Right lung (tissue), 2 donors: ENCODE measurements at regions not wholly inside any gene's neighbourhood (a gene's known extent, or its start where the extent isn't known, plus 50 kb on each side); places are given as distances from the start of the nearest gene placed in this dataset.

Experiments
- DNase-seq, 2 donors: peaks; one replicate each; pipeline ENCODE4 v3.0.0-alpha.2; 2013

DNA sequence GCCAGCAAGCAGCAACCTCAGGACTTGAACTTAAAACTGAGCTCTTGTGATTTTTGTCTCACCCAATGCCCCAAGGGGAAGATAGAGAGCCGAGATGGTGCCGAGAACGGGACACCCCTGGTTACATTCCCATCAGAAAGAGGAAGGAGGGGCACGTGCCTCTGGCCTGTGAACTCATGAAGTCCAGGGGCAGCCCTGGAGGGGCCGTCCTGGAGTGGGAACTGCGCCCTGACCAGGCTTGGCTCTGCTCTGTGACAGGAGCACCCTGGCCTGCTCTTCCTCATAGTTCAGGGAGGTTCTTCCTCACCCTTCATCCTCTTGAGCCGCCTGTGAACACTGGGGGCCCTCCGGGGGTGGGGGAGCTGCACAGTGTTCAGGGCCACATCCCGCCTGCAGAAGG, 130.3 kb upstream of the FOXF1 start:
- no peak for DNase-seq

DNA sequence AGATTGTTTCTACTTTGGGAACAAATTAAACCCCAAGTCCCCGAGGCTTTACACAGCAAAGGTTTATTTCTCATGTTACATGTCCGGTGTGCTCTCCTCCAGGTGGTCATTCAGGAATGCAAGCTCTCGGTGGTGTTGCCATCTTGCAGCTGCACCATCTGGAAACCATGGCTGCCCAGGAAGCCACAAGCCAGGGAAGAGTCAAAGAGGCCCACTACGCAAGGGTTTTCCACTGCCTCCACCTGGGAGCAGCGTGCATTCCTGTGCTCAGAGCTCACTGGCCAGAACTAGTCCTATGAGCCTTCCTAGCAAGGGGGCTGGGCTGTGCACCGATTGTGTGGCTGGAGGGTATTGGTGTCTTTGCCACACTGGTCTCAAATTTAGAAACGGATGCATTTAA, 128.8 kb upstream of the FOXF1 start:
- DNase-seq = no peak

DNA sequence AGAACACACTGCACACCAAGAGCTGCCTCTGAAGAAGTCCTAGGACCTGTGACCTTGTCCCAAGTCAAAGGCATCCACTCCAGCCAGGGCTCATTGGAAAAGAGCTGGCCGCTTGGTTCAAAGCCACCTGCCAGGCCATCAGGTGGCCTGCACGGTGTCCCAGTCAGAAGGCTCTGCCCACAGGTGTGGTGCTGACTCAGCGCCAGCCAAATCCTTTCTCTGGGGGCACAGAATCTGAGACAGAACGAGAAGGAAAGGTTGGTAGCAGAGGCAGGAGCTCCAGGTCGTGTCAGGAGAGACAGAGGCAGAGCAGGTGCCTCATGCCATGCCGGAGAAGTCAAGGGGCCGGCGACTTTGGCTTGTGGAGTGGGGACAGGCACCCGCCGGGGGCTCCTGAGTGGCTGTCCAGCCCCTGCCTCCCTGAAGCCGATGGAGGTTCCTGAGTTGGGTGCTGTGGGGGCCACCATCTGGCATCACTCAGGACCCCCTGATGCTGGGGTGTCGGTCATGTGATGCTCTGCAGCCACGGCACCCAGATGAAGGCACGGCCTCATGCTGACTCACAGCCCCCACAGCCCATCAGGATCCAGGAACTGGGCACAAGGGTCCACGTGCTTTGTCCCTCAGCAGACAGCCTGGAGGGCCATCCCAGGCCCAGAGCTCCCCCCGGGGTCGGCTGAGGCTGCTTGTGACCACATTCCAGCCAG, 128.1 kb upstream of the FOXF1 start:
- no peak for DNase-seq

DNA sequence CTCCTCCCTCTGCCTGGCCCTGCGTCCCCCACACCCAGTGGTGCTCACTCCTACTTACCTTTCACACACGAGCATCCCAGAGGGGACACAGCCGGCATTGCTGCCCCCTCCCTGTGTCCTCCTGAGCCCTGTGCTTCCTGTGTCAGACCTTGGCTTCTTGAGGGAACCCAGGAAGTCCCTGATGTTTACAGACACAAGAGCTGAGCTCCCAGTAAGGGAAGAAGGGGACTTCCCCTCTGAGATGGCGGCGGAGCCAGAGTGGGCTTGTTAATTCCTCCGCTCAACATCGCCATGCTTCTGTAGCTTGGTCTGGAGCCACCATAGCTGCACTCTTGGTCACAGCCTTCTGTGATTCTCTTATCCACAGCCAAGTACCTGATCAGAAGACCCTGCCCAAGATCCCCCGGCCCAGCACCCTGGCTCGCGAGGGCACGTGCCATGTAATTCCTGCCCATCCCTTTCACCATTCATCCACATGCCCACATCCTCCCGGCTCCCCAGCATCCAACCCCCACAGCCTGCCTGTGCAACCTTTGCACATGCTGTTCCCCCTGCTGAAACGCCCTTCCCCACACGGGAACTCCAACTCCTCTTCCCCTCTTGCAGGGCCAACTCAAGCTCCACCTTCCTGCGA, 127.4 kb upstream of the FOXF1 start:
- no peak for DNase-seq

DNA sequence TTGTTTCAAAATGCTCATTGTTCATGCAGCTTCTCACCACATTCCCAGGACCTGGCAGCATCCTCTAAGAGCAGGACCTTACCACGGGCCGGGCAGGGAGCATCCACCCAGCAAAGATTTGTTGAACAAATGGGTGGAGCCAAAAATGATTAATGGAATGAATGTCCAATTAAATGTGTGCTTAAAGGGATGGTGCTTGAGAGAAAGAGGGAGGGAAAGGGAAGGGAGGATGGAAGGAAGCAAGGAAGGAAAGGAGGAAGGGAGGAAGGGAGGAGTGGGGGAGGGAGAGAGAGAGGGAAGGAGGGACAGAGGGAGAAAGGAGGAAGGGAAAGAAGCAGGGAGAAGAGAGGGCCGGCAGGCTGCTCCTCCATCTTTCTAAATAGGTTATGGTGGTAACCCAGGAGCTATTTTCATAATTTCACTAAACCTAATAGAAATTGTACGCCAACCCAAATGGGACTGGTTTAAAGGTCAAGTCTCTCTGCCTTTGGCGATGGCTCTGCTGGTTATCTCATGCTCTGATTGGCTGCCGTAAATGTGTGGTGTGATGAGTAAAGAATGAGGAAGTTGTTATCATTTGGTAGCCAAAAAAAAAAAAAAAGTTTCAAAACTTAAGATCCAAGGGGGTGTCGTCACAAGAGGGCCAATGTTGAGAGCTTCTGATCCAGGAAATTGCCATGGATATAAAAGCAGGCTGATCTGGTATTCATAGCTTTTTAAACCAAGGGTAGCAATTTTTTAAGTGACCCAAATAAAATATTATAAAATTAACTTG, 126.7 kb upstream of the FOXF1 start:
- peak in 1 of 2 donors; percentile 25 for DNase-seq

DNA sequence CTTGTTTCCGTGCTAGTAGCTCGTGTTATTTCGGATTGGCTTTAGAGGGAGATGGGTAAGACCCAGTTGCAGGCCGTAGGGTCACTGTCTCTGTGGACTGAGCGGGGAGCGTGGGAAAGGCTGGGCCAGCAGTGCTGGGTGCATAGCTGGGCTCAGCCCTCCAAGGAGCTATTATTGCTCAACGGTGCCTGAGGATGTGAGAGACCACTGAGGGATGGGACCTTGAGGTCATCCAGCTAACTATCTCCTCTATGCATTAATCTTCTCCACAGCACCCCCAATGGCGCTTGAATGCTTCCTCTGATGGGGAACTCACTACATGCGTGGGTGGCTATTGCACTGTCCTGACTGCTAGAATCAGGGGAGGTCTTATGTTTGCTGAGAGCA, 126.1 kb upstream of the FOXF1 start:
- no peak for DNase-seq

DNA sequence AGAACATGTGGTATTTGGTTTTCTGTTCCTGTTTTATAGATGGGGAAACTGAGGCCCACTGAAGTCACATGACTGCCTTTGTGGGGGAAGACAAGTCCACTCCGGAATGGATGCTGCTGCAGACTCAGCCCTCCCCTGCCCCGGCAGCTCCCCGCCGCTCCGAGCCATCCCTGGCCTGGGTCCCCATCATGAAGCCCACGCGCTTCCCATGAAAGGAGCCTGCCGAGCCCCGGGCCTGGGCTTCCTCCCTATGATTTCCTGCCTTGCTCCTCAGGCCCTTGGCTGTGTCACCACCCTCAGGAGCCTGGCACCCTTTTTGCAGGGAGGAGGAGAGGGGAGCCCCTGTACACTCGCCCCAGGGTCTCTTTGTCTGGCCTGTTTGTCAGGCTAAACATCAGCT, 125.3 kb upstream of the FOXF1 start:
- DNase-seq = no peak

DNA sequence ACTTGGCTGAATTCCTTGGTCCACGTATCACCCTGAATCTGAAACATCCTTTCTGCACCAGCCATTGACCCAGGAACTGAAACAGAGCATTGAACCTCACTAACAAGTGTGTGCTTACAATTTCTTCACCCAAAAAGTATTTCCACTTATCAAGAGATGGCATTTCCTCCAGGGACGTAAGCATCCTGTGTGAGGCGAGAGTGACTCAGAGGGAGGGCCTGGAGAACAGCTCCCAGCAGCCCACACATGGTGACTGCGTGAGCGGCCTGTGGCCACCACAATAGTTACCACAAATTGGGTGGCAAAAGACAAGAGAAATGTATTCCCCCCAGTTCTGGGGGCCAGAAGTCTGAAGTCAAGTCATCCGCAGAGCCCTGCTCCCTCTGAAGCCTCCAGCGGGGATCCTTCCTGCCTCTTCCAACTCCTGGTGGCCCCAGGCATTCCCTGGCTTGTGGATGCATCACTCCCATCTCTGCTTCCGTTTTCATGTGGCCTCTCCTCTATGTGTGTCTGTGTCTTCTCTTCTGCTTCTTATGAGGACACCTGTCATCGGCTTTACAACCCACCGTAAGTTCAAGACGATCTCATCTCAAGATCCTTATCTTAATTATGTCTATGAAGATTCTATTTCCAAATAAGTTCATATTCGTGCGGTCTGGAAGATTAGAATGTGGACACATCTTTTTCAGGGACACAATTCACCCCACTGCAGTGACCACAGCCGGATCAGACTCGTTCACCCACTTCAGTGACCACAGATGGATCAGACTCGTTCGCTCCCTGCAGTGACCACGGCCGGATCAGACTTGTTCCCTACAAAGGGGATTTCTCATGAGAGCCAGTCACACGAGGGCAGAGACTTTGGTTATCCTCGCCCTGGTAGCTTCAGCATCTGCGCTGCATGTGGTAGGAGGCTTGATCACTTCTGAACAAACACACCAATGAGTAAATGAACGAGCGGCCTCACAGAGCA, 122.6 kb upstream of the FOXF1 start:
- no peak for DNase-seq

DNA sequence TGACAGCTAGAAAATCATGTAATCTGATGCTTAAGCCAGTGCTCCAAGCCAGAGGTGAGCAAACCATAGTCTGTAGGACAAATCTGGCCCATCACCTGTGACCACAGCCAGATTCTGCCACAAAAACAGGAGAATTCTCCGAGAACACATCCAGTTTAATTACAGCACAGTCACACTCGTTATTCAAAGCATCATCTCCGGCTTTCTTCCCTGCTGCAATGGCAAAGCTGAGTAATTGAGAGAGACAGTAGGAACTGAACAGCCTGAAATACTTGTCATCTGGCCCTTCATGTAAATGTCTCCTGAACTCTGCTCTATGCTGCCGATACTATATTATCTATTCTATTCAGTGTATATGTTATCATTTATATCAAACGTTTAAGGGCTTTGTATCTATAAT, 121.4 kb upstream of the FOXF1 start:
- no peak for DNase-seq

DNA sequence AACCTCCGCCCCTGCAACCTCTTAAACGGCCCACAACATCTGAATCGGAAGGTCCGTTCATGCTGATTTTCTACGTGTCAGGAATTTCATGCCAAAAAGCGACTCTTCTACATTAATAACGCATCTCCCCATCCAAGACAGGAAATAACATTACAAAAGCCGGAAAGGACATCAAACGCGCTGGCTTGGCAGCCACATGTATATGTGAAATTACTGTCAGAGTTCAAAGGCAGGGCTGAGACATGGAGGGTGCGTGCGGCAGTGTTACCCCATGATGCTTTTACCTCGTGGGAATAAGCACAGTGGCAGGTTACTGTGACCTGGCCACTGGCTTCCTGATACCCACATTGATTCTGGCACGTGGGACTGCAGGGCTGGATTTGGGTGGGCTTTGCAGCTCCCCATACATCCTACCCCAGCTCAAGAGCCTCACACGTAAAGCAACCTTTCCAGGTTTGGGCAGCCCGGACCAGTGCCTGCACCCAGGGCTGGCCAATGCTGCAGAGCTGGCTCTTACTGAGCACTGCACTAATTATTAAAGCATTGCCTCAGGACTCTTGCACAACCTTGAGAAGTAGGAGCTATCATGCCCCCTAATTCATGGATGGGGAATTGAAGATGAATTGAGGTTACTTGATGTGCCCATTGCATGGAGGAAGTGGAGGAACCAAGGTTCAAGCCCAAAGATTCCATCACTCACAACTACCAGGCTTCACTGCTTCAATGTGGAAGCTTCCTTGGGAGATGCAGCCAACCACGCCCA, 120.6 kb upstream of the FOXF1 start:
- peak in 1 of 2 donors; percentile 67 for DNase-seq

DNA sequence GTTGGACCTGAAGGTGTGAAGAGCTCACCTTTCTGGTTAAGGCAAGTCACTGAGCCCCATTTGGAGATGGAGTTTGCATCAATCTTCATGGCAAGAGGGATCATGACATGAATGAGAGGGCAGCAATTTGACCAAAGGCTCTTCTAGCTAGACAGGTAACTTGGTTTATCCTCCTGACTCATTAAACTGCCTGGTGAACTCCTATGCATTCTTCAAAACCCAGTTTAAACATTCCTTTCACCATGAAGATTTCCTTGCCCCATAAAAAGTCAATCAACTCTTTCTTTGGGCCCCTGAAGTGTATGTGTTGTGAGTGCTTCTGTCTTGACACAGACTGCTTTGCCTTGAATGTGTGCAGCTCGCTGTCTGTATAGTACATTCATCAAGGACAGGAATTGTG, 120.0 kb upstream of the FOXF1 start:
- DNase-seq = no peak

DNA sequence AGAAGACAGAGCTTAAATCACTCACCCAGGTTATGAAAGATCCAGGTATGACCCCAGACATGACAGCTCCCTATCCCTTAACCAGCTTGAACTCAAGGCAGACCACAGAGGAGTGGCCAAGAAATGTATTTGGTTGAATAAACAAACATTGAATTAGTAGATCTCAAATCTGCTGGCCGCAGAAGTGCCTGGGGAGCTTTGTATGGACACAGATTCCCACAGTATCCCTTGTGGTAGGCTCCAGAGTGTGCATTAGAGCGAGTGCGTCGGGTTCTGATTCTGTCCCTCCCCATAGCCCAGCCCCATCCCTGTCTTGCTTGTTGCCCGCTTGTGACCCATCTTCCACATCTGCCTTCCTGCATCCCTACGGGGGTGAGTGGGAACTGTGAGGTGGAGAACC, 118.8 kb upstream of the FOXF1 start:
- no peak for DNase-seq

DNA sequence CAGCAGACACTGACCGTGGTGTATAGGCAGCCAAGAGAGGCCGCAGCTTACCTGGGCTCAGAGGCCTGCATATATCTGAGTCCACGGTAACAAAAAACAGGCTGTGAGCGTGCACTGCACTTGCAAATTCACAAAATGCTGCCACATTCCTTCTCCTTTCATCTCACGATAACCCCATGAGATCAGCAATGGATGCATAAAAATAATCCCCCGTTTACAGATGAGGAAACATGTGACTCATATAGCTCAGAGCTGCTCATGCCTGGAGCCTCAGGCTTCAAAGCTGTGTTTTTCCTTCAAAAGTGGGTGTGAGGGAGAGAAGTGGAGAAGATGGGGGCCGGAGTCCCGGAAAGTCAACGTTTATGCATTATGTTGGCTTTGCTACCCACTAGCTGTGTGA, 118.3 kb upstream of the FOXF1 start:
- no peak for DNase-seq

DNA sequence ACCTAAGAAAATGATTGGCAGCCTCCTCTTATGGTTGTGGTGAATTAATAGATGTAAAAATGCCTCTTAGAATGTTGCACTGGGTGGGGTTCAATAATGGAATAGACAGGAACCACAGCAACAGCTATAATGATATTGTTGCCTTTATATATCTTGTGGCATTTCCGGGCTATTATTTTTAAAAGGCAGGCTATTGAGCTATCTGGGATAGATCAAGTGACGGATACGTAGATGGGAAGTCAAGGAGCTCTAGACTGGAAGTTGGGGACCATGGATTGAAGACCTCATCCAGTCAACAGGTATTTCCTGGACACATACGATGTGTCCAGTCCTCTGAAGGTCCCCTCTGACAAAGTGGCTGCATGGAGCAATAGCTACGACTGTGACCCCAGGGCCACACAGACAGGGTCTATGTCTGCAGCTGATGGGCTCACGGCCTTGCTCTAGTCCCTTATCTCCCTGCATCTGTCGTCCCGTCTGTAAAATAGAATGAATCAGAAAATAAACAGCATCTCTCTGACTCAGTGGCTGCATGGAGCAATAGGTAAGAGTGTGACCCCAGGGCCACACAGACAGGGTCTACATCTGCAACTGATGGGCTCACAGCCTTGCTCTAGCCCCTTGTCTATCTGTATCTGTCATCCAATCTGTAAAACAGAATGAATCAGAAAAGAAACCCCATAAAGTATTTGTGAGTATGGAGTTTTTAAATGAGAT, 117.7 kb upstream of the FOXF1 start:
- no peak for DNase-seq

DNA sequence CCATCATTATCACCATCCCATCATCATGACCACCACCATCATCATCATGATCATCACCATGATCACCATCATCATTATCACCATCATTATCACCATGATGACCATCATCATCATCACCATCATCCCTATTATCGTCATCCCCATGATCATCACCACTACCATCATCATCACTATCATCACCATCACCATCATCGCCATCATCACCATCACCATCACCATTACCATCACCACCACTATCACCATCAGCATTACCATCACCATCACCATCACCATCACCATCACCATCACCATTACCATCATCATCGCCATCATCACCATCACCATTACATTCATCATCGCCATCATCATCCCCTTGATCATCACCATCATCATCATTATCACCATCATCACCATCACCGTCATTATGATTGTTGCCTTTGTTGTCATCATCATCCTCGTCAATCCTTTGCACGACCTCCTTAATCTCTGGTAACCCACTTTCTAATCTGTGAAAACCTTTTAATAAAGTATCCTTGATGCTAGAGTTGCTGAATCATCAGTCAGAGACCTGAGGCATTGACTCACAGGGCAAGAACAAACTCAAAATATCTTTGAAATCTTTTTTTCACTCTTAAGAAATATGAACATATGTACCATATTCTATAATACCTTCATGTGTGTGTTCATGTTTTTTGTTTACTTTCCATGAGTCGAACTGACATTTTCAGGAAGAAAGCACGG, 116.3 kb upstream of the FOXF1 start:
- DNase-seq = no peak

DNA sequence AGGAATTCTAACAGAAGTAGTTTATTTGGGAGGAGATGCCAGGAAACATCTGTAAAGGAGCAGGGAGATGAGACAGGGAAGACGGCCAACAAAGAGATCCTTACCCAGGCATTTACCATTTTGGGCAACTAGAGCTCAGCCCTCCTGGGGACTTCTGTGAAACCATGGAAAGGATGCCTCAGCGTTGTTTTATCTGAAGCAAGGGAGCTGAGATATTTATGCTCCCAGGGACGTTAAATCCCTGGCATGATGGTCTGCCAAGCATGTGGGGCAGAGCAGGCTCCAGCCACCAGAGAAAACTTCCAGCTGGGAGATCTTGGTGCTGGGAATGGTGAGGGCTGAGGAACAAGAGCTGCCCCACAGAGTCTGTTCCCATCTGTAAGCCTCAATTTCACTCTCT, 114.8 kb upstream of the FOXF1 start:
- no peak for DNase-seq

DNA sequence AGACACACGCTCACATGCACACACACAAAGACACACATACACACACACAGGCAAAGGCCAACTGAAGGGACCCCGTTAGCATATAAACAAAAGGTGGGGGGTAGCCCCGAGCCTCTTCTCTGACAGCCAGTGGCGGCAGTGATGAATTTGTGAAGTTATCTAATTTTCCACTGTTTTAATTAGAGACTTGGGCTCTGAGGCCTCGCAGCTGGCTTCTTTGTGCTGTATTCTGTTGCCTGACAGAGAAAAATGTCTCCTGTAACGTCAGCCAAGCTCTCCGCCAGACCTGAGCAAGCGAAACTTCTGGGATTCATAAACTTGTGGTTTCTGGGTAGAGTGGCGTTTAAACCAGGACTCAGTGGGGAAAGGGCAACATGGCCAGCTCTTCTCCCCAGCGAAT, 113.9 kb upstream of the FOXF1 start:
- DNase-seq = peak; percentile 76

DNA sequence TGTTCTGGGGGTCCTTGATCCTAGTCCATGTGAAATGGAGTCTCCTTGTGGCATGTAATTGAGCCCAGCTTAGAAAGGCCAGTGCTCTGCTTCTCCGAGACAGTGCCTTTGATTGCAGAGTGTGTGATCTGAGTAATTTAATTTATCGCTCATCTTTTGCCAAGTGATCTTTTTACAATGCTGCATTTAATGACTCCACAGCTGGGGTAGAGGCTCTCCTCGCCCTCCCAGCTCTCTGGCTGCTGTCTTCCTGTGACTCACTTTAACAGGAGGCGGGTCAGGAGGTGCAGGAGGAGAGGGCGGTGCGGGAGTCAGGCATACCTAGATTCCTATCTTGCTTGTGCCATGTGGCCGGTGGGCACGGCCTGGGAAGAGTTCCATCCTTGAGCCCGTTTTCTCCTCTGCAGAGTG, 113.4 kb upstream of the FOXF1 start:
- DNase-seq = peak in 1 of 2 donors; percentile 27

DNA sequence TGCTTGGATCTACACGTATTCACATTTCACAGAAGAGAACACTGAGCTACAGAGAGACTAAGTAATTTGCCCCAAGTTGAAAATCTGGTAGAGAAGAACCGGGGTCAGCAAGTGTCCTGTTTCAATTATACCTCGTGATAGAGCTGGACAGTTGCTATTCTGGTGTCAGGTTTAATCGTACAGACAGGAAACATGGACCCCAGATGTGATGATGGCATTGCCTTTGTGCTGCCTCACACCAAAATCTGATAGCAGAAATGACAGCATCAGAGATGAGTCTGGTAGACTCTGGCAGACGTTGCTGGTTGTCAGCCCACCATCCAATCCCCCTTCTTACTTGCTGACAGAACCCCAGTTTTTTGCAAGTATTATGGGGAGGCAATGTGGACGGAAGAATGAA, 112.1 kb upstream of the FOXF1 start:
- no peak for DNase-seq

DNA sequence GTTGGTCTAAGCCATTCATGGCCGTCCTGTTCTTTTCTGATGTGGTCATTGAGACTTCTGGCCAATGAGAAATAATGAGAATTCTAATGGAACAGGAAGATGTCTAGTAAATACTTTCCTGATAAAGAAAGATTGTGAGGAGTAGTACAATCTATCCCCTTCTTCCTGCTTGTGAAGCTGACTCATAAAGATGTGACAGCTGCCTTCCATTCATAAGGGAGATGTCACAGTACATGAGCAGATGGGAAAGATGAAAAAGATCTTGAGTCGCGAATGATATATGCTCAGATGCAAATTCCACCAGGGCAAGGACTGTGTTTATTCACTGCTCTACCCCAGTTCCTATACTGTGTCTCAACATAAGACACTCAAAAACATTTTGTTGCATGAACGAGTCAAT, 111.7 kb upstream of the FOXF1 start:
- no peak for DNase-seq
